C4-2B (cell line): ENCODE measurements at regions not wholly inside any gene's neighbourhood (a gene's known extent, or its start where the extent isn't known, plus 50 kb on each side); places are given as distances from the start of the nearest gene placed in this dataset.

ENCODE experiments used
- H3K27ac ChIP-seq: fragments of 450-650 bp; 2 replicates; pipeline ENCODE4 v1.5.1; 2017
- ZFX ChIP-seq: fragments of 450-650 bp; IDR thresholded peaks from 2 replicates; pipeline ENCODE4 v1.6.1; 2017
- TF ChIP-seq, protein P1 (sequence below): fragments of 450-650 bp; conservative IDR thresholded peaks from 2 replicates; pipeline ENCODE4 v1.5.1; 2017; ENCODE audit warnings: mild to moderate bottlenecking

DNA sequence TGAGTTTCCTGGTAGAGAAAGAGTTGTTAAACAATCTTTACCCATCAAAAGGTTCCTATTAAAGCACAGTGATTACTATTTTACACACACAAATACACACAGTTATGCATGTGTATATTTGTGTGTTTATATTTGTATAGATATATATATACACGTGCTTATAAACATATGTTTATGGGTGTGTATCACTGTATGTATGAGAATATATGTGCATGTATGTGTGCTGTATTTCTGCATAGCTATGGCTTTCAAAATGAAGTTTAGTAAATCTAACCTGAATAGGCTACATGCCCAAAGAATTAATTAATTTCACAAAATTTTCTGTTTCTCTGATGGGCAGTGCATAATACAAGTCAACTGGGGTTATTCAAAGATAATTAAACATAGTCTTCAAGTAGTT lies 723.1 kb upstream of the KIRREL3 start:
- TF ChIP-seq, protein P1, sequence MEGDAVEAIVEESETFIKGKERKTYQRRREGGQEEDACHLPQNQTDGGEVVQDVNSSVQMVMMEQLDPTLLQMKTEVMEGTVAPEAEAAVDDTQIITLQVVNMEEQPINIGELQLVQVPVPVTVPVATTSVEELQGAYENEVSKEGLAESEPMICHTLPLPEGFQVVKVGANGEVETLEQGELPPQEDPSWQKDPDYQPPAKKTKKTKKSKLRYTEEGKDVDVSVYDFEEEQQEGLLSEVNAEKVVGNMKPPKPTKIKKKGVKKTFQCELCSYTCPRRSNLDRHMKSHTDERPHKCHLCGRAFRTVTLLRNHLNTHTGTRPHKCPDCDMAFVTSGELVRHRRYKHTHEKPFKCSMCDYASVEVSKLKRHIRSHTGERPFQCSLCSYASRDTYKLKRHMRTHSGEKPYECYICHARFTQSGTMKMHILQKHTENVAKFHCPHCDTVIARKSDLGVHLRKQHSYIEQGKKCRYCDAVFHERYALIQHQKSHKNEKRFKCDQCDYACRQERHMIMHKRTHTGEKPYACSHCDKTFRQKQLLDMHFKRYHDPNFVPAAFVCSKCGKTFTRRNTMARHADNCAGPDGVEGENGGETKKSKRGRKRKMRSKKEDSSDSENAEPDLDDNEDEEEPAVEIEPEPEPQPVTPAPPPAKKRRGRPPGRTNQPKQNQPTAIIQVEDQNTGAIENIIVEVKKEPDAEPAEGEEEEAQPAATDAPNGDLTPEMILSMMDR, result no peak
- TF ChIP-seq ZFX, result no peak
- H3K27ac ChIP-seq, result no peak overlapping the region

DNA sequence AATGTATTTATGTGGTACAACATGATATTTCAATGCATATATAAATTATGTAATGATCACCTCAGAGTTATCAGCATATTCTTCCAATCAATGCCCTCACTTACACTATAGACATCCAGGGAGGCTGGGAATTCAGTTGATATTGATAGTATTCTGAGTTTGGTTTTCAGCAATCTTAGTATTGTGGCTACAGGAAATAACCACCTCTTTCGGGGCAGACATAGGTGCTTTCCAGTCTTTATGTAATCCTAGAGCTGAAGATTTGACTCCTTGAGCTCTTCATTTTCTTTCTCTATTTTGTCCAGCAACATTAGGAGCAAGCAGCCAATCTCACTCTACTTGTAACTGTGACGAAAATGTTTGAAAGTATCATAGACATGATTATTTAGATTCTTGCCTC lies 712.7 kb upstream of the KIRREL3 start:
- no peak for TF ChIP-seq ZFX
- TF ChIP-seq, protein P1, result no peak
- no peak overlapping the region for H3K27ac ChIP-seq

DNA sequence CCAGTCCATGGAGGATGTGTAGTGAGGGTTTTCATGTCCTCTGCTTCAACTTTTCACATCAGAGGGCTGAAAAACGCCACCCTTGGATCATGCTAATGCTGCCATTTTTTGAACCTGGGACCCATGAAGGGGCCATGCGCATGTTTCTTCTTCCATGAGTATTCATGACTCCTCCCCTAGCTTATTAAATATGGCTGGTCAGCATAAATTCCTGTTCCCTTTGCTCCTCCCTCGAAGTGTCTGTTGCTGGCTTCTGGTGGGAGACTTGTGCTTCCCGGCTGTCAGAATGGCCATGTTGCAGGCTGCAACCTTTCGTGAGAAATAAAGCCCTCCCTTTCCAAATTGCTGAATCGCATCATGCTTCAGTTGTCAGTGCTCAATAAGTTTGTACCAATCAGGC lies 711.2 kb upstream of the KIRREL3 start:
- TF ChIP-seq, protein P1, result no peak
- no peak for TF ChIP-seq ZFX

DNA sequence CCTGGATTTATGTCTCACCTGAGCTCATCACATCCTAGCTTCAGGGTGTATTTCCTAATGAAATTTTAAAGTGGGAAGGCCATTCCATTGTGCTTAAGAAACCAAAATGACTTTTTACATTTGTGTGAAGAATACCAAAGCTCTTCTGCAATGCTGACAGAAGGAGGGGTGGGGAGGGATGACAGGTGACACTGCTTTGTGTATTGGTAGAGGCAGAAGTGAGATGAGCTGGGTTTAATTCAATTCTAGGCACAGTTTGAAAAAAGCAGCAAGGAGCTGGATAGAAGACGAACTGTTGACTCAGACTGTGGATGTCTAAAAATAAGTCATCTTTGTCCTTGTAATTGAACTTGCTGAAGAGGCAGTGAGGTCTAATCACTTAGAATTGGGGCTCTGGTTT lies 710.3 kb upstream of the KIRREL3 start:
- no peak overlapping the region for H3K27ac ChIP-seq
- TF ChIP-seq ZFX, result no peak
- TF ChIP-seq, protein P1, result no peak

More for the DNA sequence above, 711.2 kb upstream of the KIRREL3 start:
- no peak overlapping the region for H3K27ac ChIP-seq

DNA sequence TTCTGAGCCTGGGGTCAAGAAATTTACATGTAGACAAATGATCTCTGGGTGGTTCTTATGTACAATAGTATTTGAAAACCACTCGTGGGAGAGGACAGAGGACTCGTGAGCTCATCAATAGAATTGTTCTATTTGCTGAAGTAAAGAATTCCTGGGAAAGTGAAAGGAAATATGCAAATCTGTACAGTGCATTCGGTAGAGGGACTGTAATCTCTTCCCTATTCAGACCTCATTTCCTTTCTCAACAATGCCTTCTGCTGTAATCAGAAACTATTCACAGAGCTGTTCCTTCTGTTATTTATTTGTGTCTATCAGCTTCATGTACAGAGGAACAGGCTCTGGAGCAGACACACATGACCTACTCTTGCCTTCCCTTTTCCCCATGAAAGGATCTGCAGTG lies 709.4 kb upstream of the KIRREL3 start:
- TF ChIP-seq, protein P1, result no peak
- H3K27ac ChIP-seq, result no peak overlapping the region

DNA sequence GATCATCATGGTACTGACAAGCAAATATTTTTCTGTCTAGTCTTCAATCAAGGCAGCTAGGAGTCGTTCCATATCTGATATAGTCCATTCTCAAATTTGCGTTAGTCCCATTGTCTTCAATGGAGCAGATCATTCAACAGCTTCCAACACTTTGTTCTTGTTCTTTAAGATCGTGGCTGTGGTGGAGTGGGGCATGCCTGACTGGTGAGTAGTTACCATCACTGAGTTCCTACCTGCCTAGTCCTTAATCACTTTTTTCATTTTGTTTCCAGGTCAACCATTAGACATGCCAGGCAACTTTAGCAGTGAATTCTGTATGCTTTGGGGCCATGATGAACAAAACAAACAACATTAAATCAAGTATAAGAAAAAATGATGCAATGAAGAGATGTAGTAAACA lies 693.1 kb upstream of the KIRREL3 start:
- no peak overlapping the region for H3K27ac ChIP-seq
- no peak for TF ChIP-seq ZFX
- TF ChIP-seq, protein P1, result no peak

DNA sequence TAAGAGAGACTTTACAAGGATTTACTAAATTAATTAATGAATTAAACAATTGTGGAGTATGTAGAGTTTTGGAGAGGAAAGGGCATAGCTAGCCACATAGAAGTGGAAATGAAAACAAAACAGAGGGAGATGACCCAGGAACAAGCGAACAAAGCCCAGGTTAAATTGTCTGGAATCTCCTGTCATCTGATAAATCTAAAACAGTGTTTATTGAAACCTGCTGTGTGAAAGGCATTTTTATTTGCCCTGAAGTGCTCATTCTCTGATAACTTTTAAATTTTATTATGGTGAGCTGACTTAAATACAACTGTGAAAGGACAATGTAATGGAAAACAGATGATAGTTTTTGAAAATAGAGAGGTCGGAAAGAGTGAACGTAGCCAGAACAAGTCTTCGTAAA lies 682.8 kb upstream of the KIRREL3 start:
- no peak overlapping the region for H3K27ac ChIP-seq
- TF ChIP-seq, protein P1, result no peak
- TF ChIP-seq ZFX, result no peak
